ENCODE measurements at regions not wholly inside any gene's neighbourhood (a gene's known extent, or its start where the extent isn't known, plus 50 kb on each side); places are given as distances from the start of the nearest gene placed in this dataset.
"Not testable (repeated sequence)": the region's sequence is repeated elsewhere in the genome, so short reads cannot be mapped to it uniquely, and the experiment has no call there.

DNA sequence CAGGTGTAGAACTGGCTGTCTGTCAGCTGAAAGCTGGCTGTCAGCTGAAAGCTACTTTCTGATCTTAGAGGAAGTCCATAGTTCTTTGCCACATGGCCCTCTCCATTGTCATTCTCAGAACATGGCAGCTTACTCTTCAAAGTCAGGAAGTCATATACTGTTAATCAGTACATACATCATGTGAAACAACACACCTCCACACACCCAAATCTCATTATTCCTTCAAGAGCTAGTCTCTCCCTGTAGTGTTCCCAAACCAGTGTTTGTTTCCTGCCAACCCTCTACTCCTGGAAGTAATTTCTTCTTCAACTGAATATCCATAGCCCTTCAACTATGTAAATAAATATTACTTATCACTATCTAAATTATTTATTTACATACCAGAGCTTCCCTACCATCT, 58.9 kb downstream of the OR5AK2 start:
- DNase-seq, result no peak

DNA sequence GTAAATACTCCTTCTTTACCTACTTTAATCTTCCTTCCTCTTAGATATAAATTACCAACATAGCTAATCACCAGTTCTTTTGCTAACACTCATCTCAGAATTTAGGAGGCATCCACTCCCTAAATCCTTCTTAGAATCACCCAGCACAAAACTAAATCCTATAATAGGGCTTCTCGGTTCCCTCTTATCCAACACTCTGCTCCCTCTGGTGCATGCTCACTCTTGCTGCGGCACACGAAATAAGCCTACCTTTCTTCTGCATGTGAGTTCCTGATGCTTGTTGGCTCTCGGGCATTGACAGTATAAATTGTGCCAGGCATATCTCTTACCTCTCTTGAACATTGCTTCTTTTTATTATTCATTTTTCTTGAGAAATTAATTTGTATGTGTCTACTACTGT, 61.0 kb downstream of the OR5AK2 start:
- DNase-seq, result no peak

DNA sequence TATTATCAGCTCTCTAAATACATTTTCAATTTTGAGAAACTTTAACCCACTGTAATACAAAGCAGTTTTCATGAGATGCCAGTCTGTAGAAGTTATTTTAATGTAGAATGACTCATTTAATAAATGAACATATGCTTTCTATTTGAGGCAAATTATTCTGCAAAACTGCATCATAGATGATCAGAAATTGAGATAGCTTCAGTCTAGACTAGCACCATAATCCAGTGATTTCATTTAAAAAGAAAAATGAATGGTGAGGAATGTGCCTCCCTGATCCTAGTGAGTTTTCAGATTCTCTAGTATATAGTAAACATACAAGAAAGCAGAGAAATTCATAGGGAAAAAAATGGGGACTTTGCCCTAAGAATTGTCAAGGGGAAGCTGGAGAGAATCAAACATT, 66.1 kb downstream of the OR5AK2 start:
- no peak for DNase-seq

DNA sequence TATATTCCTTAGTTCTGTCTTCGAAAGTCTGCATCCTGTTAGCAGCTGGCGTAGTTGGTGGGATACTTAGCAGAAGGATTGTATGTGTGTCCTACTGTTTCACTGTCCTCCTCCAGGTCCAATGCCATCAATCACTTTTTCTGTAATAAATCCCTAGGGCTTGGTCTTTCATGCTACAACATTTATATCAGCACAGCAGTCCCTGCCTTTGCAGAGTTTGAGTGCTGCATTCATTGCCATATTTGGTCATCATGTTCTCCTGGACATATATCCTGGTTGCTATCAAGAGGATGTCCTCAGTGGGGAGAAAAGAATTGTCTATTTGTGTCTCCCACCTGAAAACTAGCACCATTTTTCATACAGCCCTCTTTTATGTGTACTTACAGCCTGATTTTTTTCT, 67.0 kb downstream of the OR5AK2 start:
- DNase-seq, result no peak

DNA sequence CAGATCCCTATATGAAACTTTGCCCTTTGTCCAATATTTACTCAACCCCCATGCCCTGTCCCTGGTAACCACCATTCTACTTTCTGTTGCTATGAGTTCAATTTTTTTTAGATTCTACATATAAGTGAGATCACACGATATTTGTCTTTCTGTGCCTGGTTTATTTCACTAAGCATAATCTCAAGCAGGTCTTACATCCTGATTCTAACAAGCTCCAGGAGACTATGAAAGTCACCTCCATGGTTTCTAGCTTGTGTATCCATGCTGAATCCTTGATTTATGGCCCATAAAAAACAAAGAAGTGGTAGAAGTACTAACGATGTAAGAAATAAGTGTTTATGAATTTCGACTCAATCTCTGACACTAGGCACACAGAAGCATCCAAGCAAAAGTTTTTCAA, 68.0 kb downstream of the OR5AK2 start:
- no peak for DNase-seq

DNA sequence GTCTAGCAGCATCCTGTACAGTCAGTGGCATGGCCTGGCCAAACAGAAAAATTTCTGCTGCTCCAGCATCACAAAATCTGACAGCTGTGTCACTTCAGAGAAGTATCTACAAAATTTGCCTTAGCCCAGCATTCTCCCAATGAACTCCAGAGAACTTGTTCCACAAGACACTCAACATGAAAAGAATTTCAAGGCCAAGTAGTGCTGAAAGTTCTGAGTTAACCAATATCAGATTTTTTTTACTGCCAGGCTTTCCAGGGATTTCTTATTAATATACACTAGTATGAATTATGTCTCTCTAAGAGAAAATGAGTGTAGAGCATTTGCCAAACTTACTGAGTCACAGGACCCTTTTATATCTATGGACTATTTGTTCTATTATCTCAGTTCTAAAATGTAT, 68.8 kb downstream of the OR5AK2 start:
- no peak for DNase-seq

DNA sequence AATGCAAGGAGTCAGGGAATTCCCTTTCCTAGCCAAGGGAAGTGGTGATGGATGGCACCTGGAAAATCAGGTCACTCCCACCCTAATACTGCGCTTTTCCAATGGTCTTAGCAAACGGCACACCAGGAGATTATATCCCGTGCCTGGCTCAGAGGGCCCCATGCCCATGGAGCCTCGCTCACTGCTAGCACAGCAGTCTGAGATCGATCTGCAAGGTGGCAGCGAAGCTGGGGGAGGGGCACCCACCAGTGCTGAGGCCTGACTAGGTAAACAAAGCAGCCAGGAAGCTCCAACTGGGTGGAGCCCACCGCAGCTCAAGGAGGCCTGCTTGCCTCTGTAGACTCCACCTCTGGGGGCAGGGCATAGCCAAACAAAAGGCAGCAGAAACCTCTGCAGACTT, 74.2 kb downstream of the OR5AK2 start:
- not testable (repeated sequence) for DNase-seq

DNA sequence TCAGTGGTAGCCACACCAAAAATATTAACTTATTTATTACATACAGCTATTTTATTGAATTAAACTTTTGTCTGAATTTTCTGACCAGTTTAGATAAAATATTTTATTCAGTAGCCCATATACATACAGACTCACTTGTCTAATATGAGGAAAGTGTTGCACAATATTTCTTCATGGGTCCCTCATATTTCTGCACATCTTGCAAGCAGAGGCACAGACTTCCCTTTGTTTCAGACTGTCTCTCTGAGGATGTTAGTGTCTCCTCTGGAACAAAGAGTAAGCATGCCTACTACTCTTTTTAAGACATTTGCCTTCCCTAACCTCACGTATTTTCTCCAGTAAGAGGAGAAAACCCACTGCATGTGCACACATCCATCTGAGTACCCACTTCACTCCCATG, 81.2 kb downstream of the OR5AK2 start:
- DNase-seq, result no peak

DNA sequence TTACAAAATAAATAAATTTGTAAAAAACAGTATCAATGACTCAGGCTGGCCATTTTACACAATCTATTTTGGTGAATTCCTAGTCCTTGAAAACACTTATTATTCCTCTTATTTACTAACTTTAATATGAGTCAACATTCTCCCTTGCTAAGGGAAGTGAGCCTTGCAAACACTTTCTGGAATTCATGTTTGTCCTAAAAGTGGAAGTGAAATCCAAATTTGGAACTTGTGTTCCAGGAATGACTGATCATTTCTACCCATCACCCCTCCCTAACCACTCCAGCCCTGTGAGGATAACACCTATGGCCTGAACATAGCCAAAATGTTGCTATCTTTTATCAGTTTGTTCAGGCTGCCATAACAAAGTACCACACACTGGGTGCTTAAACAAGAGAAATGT, 83.1 kb downstream of the OR5AK2 start:
- no peak for DNase-seq

DNA sequence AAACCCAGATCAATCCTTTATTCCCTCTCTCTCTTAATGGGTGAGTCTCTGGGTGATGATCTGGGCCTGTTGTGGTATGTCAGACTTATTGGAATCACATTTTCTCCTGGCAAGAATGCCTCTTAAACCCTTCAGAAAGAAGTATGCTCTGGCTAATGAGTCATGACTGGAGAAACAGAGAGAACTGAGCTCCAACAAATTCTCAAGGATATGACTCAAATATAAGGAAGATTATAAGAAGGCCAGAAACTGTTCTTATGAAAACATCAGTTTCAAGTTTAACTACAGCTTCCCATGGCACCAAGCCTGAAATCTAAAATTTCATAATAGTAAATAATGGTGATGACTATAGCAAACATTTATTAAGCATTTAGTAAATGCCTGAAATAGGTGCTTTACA, 83.9 kb downstream of the OR5AK2 start:
- peak; percentile 3 for DNase-seq

DNA sequence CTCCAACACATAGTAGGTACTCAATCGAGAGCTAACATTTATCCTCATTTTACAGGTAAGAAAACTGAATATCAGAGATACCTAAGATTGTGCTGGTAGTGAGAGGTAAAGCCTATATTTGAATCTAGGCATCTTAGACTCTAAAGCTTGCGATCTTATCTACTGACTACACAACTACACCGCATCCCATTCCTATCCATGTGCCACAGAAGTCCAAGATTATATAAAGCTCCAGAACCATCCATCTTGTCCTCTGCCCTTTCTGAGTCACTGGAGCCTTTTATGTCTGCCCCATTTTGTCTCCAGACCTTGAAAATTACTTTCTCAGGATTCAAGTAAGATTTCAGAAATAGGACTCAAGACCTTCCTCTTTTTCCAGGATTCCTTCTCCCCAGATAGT, 84.4 kb downstream of the OR5AK2 start:
- DNase-seq, result no peak

DNA sequence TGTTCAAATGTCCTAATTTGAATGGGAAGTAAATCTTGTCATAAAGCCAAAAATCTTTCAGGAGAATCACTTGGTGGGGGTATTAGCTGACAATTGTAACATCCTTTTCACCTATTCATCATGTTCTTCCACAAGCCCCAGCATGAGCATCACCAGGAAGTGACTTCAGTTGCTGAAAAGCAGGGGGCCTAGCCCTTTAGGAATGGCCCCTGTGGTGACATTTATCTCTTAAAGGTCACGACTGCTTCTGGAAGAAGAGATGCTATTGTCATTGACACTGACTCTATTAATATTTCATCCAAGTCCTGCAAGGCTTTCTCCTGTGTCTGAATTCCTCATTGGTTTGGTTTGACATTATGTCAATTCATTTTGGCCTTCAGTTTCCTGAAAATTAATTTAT, 92.6 kb downstream of the OR5AK2 start:
- DNase-seq, result no peak

DNA sequence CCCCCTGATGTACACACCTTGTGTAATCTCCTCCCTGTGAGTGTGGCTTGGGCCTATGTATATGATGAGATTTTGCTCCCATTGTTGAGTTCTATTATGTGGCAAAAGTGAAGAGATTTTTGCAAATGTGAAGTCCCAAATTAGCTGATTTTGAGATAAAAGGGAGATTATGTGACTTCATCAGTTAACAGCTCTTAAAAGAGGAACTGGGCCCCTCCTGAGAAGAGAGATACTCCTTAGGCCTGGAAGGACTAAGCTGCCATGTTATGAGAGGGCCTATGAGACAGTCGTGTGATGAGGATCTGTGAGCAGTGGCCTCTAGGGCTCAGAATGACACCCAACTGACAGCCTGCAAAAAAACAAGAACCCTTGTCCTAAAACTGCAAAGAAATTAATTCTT, 93.4 kb downstream of the OR5AK2 start:
- no peak for DNase-seq

DNA sequence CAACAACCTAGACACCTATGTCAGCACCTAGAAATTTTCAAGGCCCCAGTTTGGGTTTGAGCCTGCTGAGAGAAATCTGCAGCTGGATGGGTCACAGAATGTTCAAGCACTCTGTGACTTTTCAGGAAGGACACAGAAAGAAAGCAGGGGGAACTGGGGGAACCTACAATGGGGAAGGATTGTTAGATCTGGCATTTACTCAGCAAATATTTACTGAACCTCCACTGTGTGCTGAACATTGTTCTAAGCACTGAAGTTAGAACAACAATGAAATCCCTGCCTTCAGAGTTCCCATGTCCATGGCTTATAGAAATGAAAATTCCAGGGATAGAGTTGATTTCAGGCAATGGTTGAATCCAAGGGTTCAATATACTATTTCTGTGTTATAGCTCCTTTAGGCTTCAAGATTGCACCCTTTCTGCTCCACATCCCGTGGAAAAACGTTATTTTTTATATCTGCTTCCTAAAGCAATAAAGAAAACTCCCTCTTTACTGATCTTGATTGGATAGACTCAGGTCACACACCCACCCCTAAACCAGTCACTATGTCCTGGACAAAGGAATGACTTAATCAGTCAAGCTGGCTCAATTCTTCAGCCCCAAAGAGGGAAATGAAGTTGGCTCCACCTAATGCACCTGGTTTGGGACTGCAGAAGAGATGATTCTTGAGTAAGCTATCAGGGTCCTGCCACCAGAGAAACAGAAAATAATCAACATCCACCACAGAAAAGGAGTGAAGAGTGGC, 95.1 kb downstream of the OR5AK2 start:
- DNase-seq, result no peak

DNA sequence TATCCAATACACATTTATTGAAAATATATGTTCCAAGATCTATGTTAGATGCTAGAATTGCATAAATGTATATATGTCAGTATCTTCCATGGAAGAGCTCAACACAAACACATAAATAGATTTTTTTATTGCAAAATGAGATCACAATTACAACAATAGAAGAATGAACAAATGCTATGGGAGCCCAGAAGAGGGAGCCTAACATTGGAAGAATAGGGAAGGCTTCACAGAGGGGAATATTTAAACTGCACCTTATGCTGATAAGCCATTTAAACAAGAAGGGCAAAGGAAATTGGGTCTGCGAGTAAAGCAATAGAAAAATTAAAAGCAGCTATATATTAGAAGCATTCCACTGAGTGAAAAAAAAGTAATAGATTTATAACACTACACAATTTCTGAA, 96.1 kb upstream of the LRRC55 start:
- DNase-seq, result no peak

DNA sequence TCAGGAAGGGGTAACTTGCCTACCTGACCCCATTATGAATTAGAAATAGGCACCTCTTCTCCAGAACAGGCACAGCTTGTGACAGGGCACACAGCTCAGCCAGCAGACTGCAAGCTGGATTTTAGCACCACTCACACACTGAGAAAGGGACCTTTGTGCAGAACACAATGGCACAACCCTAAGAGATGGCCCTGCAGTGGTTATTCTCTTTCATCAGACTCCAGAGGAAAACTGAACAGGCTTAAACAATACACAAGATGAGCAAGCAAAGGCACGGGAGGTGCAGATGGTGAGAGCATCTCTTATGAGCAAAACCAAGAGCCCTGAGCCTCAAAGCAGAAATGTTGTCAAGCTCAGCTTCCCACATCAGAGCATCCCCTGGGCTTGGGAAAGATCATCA, 93.8 kb upstream of the LRRC55 start:
- no peak for DNase-seq

DNA sequence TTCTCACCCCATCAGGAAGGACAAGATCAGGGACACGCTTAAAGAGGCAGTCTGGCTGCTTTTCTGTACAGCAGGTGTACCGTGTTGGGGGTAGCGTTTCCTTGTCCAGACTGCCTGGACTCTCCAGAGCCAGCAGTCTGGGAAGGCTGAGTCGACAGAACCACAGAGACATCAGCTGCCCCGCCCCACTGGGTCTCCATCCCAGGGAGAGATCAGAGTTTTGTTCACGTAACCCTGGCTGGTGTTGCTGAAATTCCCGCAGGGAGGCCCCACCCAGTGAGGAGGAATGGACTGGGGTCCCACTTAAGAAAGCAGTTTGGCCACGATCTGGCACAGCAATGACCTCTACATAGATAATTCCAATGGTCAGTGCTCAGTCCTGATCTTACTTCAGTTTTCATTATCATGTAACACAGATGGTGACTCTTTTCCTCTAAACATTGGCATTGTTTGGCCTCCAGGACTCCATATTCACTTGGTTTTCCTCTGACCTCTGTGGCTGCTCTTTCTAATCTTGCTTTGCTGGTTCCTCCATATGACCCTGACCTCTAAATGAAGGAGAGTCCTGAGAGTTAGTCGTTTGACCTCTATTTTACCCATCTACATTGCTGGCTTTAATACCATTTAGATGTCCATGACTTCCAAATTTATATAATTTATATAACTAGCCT, 89.6 kb upstream of the LRRC55 start:
- no peak for DNase-seq

DNA sequence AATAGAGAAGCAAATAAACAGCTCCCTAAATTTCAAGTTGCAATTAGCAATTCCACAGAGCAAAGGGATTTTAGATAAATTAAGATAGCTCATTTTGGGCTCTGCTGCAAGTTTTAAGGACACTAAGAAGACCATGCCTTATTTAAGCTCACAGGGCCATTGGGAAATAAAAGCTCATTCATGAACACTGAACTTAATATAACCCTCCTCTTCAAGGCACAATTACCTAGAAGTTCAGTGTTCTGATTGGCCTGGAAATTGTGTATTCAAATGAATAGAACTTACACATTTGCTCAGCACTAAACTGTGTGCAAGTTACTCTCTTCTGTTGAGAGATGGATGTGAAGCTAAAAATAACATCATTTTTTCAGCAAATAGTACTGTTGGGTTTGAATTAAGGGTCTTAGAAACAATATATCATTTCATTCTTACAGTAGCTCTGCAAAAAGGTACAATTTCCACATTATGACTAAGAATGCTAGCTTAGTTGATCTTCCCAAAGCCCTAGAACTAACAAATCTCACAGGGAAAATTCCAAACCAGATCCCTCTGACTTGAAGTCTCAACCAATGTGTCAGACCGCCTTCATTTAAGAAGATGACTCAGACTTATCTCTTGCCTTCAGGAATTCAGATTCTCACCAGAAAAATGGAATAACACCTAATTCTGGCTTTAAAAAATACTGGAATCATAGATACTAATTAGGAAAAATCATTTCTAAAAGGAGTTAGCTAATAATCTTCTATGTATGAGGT, 87.4 kb upstream of the LRRC55 start:
- no peak for DNase-seq

DNA sequence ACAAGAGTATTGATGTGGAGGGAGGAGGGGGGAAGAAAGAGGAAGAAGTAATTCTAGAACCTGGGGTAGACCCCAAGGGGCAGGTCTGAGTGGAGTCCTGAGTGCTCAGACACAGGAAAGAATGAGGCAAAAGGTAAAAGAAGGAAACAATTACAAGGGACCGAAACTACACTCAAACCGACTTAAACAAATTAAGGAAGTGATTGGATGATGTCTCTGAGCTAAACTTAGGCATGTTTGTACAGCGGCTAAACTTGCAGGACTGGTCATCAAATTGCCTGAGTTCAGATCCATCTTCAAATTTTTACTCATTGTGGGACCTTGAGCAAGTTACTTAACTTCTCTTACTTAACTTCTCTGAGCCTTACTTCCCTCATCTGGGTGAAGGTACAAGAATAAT, 86.3 kb upstream of the LRRC55 start:
- no peak for DNase-seq

DNA sequence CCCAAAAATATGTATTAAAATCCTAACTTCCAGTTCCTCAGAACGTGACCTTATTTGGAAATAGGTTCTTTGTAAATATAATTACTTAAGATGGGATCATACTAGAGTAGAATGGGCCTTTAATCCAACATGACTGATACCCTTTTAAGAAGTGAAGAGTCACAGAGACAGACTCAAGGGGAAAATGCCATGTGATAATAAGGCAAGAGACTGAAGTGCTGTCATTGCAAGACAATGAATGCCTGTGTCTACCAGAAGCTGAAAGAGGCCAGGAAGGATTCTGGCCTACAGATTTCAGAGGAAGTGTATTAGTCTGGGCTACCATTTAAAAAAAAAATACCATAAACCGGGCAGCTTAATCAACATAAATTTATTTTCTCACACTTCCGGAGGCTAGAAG, 85.9 kb upstream of the LRRC55 start:
- DNase-seq, result no peak

DNA sequence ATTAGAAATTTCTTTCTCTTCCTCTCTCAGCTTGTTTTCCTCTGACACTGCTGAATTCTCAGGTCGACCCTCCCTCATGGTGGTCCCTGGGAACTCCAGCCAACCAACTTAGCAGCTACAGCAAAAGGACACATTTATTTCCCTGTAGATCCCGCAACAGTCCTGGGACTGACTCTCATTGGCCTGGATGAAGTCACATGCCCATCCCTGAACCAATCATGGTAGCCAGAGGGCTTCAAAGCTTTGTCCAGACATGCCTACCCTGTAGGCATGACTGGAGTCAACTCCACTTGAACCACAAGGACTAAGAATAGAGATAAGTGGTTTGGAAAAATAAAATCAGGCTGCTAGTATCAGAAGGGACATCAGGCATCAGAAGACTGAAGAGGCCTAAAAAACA, 84.6 kb upstream of the LRRC55 start:
- no peak for DNase-seq

DNA sequence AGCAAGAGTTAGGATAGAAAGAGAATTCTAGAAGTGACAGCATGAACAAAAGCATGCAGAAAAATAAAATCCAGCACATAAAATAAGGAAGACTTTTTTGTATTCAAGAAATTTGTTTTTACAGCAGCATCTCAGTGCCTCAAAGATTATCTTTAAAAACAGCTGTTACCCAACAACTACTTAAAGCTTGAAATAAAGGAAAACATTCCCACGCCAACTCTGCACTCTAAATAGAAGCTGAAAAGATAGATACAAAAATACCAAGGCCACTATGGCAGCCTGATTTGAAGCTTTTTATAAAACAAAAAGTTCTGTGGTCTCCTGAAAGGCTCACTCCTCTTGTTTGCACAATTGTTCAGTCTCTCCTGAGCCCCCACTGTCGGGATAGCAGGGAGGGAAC, 83.6 kb upstream of the LRRC55 start:
- no peak for DNase-seq

DNA sequence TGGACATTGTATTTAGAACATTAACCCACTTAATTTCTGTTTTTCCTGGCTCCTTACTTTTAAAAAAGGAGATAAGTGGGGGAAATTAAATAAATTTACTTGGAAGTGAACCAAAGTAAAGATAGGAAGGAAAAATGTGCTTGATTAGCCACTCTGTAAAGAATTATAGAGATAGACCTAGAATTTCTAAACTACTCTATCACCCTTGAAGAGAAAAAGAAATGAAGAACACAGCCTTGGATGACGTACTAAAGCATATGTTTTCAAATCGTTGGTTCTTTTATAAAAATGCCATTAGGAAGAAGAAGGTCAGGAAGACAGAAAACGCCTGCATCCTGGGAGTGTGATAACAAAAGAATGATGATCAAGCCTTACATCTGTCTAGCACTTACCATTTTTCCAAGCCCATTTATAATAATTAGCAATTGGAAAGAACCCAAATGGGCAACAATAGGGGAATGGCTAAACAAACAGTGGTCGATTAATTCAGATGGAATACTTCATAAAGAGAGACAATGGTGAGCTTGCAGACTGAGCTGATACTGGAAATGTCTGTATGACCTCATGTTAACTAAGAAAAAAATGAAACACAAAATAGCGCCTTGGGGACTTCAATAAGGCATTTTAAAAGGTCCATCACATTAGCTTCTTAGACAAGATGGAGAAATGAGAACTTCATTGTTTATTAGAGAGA, 81.0 kb upstream of the LRRC55 start:
- DNase-seq, result no peak
